ENCODE measurements at regions not wholly inside any gene's neighbourhood (a gene's known extent, or its start where the extent isn't known, plus 50 kb on each side); places are given as distances from the start of the nearest gene placed in this dataset.
A peak's percentile ranks its signal among the peaks of the same experiment; 100 is the strongest.

DNA sequence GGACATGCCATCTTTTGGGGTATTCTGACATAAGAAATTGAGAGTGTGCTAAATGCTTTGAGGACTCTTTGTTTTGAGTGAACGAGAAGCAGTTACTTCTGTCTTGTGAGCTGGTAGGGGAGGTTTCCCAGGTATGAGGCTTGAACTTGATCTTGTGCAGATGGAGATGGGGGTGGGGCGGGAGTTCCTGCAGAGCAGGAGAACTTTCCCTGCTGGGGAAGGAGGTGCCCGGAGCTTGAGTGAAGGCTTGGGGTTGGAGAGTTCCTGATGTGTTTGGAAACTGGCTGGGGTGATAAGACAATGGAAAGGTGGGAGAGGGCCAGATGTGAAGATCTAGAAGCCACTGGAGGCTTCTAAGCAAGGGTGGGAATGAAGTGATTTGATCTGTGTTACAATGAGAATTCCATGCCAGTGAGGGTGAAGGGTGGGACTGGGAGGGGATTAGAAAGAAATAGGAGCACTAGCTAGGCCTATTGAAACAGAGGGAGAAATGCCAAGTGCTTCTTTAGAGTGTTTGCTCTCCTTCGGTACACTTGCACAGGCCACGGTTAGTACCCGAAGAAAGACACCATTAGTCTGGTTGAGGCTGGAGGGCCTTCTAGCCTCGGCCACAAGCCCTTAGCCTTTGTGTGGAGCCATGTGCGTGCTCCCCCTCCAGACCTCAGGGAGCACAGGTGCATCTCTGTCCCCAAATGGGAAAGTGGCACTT is 103.5 kb upstream of the STOX2 start:
- H3K27me3 Mint-ChIP-seq (ENCODE audit: low read depth in 3 of 3): peaks cover 21 to 46% (median 32%) of the 10 kb centered on the region in 3 donors

DNA sequence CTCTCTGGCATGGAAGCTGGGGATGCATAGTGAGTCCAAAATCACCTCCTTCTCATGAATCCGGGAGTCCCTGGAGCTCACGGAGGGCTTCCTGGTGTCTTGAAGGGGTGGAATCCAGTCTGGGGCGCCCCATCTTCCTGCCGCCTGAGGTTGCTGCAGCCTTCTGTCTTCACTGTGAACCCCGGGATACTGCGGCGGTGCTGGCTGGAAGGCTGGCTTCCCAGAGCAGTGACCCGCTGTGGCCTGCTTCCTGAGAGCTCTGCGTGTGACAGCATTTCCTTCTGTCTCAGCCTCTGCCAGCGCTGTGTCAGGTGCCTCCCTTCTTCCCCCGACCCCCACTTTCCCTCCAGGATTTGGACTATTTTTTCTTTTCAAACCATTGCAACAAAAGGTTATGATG is 98.8 kb upstream of the STOX2 start:
- Histone ChIP-seq H3K9me3 (replicated peaks in 1 of 2; ENCODE audit: control insufficient read depth in 1 of 2, insufficient read depth in 1 of 2, low read length in 2 of 2) (no peaks in the 10 kb centered on the region), H3K27me3 (ENCODE audit: control insufficient read depth in 2 of 2, insufficient read depth in 2 of 2, low read length in 2 of 2) (no peaks in the 10 kb centered on the region), H3K36me3 (replicated peaks in 1 of 2; ENCODE audit: control insufficient read depth in 1 of 2, insufficient read depth in 2 of 2, low read length in 2 of 2) (no peaks in the 10 kb centered on the region), H3K27ac (ENCODE audit: low read depth in 1 of 2, low read length in 2 of 2) (no peak overlapping the region), H3K4me2 (replicated peaks; ENCODE audit: extremely low read depth, low read length, poor library complexity, severe bottlenecking) (no peak overlapping the region), H2AFZ (ENCODE audit: insufficient read depth, low read depth, low read length, poor library complexity, severe bottlenecking) (no peak overlapping the region), H3K79me2 (ENCODE audit: insufficient read depth, low read length) (no peaks in the 10 kb centered on the region), H3K4me1 (ENCODE audit: control insufficient read depth in 1 of 2, insufficient read depth in 2 of 2, low read length in 2 of 2) (no peaks in the 10 kb centered on the region), H4K20me1 (ENCODE audit: insufficient read depth, low read length) (no peaks in the 10 kb centered on the region), H3K4me3 (replicated peaks in 1 of 3; ENCODE audit: low read depth in 2 of 3, low read length in 3 of 3) (no peak overlapping the region), H3K9ac (ENCODE audit: insufficient read depth, low read length, poor library complexity, severe bottlenecking) (no peak overlapping the region)
- intact Hi-C loops (cut with micrococcal nuclease): no loop called here
- TF ChIP-seq, protein P1, sequence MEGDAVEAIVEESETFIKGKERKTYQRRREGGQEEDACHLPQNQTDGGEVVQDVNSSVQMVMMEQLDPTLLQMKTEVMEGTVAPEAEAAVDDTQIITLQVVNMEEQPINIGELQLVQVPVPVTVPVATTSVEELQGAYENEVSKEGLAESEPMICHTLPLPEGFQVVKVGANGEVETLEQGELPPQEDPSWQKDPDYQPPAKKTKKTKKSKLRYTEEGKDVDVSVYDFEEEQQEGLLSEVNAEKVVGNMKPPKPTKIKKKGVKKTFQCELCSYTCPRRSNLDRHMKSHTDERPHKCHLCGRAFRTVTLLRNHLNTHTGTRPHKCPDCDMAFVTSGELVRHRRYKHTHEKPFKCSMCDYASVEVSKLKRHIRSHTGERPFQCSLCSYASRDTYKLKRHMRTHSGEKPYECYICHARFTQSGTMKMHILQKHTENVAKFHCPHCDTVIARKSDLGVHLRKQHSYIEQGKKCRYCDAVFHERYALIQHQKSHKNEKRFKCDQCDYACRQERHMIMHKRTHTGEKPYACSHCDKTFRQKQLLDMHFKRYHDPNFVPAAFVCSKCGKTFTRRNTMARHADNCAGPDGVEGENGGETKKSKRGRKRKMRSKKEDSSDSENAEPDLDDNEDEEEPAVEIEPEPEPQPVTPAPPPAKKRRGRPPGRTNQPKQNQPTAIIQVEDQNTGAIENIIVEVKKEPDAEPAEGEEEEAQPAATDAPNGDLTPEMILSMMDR (IDR thresholded peaks at IDR 0.05): no peak
- H3K27me3 Mint-ChIP-seq (ENCODE audit: low read depth in 3 of 3): peaks cover 0 to 12% (median 2%) of the 10 kb centered on the region in 3 donors
- H3K4me1 Mint-ChIP-seq: peaks cover 3% of the 10 kb centered on the region
- H3K9me3 Mint-ChIP-seq: peaks cover 0 to 6% (median 0%) of the 10 kb centered on the region in 7 donors
- 60% methylated on average over 11 of the region's 11 CpGs for WGBS (ENCODE audit: insufficient coverage)
- H3K4me3 Mint-ChIP-seq: no peak overlapping the region
- no peak for DNase-seq
- H3K27ac Mint-ChIP-seq: peak overlapping the region in 1 of 7 donors; percentile 78
- H3K36me3 Mint-ChIP-seq: no peaks in the 10 kb centered on the region

More for the DNA sequence above, 103.5 kb upstream of the STOX2 start:
- 99% methylated on average over 7 of the region's 8 CpGs for WGBS (ENCODE audit: insufficient coverage)
- no peaks in the 10 kb centered on the region for H3K9me3 ChIP-seq (replicated peaks in 1 of 2; ENCODE audit: control insufficient read depth in 1 of 2, insufficient read depth in 1 of 2, low read length in 2 of 2)
- H2AFZ ChIP-seq (ENCODE audit: insufficient read depth, low read depth, low read length, poor library complexity, severe bottlenecking): no peak overlapping the region
- H3K4me3 ChIP-seq (replicated peaks in 1 of 3; ENCODE audit: low read depth in 2 of 3, low read length in 3 of 3): no peak overlapping the region
- H3K27ac ChIP-seq (ENCODE audit: low read depth in 1 of 2, low read length in 2 of 2): no peak overlapping the region
- H3K27me3 ChIP-seq (ENCODE audit: control insufficient read depth in 2 of 2, insufficient read depth in 2 of 2, low read length in 2 of 2): peaks cover 21 to 30% of the 10 kb centered on the region in 2 donors
- H4K20me1 ChIP-seq (ENCODE audit: insufficient read depth, low read length): no peaks in the 10 kb centered on the region
- no peak overlapping the region for H3K9ac ChIP-seq (ENCODE audit: insufficient read depth, low read length, poor library complexity, severe bottlenecking)
- no peaks in the 10 kb centered on the region for H3K36me3 ChIP-seq (replicated peaks in 1 of 2; ENCODE audit: control insufficient read depth in 1 of 2, insufficient read depth in 2 of 2, low read length in 2 of 2)
- TF ChIP-seq, protein P1 (IDR thresholded peaks at IDR 0.05): no peak
- Mint-ChIP-seq H3K4me3 (no peak overlapping the region), H3K36me3 (peaks cover 0 to 2% of the 10 kb centered on the region in 2 donors), H3K27ac (no peak overlapping the region), H3K9me3 (peaks cover 0 to 5% (median 0%) of the 10 kb centered on the region in 7 donors), H3K4me1 (peaks cover 14% of the 10 kb centered on the region)
- intact Hi-C loops (cut with micrococcal nuclease): no loop called here
- peaks cover 6 to 19% of the 10 kb centered on the region in 2 donors for H3K4me1 ChIP-seq (ENCODE audit: control insufficient read depth in 1 of 2, insufficient read depth in 2 of 2, low read length in 2 of 2)
- no peak for DNase-seq
- H3K4me2 ChIP-seq (replicated peaks; ENCODE audit: extremely low read depth, low read length, poor library complexity, severe bottlenecking): no peak overlapping the region
- no peaks in the 10 kb centered on the region for H3K79me2 ChIP-seq (ENCODE audit: insufficient read depth, low read length)
